H1 (cell line): ENCODE measurements at regions not wholly inside any gene's neighbourhood (a gene's known extent, or its start where the extent isn't known, plus 50 kb on each side); places are given as distances from the start of the nearest gene placed in this dataset.

Source experiments
- CTCF ChIA-PET: fragments of 300-600 bp; sonication (Branson Sonifier 250); formaldehyde crosslinking; loops from one replicate; lab custom pipeline; 2021; ENCODE audit not compliant: partially characterized antibody; lab: Charles Lee
- POLR2A ChIA-PET: fragments of 300-600 bp; sonication (Branson Sonifier 250); formaldehyde crosslinking; loops from one replicate; lab custom pipeline; 2021; ENCODE audit warnings: inconsistent platforms; ENCODE audit not compliant: partially characterized antibody; lab: Charles Lee
- DNase-seq, 2 experiments: peaks; one replicate each; pipeline versions ENCODE4 v3.0.0 to v3.0.0-alpha.2; 2010 to 2022; ENCODE audit warnings: low spot score in 2 of 2, low read depth in 1 of 2, mixed read lengths in 1 of 2
- FAIRE-seq: peaks from 2 replicates; lab custom pipeline; 2011; peaks lifted over from hg19 to GRCh38; lab: Jason Lieb, UNC
- H2AFZ ChIP-seq: 2 replicates; pipeline ENCODE4 v1.8.1; 2012; ENCODE audit warnings: low read length, inconsistent platforms
- H2AK5ac ChIP-seq: 2 replicates; pipeline ENCODE4 v1.6.1; 2013; ENCODE audit warnings: low read depth, low read length
- H2BK120ac ChIP-seq: replicated peaks from 2 replicates; pipeline ENCODE3; 2013; ENCODE audit warnings: low read depth, low read length, inconsistent platforms
- H2BK12ac ChIP-seq: 2 replicates; pipeline ENCODE4 v1.6.1; 2013; ENCODE audit warnings: low read depth, low read length
- H2BK15ac ChIP-seq: 2 replicates; pipeline ENCODE4 v1.6.1; 2013; ENCODE audit warnings: low read length
- H2BK20ac ChIP-seq: 2 replicates; pipeline ENCODE4 v1.6.1; 2013; ENCODE audit warnings: low read length
- H2BK5ac ChIP-seq: 2 replicates; pipeline ENCODE4 v1.6.1; 2013; ENCODE audit warnings: low read depth, low read length
- H3K14ac ChIP-seq: 2 replicates; pipeline ENCODE4 v1.6.1; 2013; ENCODE audit warnings: inconsistent platforms; ENCODE audit not compliant: insufficient read length
- H3K18ac ChIP-seq: 2 replicates; pipeline ENCODE4 v1.6.1; 2013; ENCODE audit warnings: low read length; ENCODE audit errors: extremely low read depth
- H3K23ac ChIP-seq: 2 replicates; pipeline ENCODE4 v1.6.1; 2013; ENCODE audit warnings: inconsistent platforms; ENCODE audit not compliant: insufficient read length
- H3K23me2 ChIP-seq: 2 replicates; pipeline ENCODE4 v1.6.1; 2013; ENCODE audit warnings: low read depth, low read length
- H3K27ac ChIP-seq: 2 replicates; pipeline ENCODE4 v1.6.1; 2011; ENCODE audit warnings: low read depth, low read length, inconsistent platforms
- H3K27me3 ChIP-seq, 4 experiments: replicated peaks in 1 of 4; 1 replicate in 1 of 4; 2 replicates in 3 of 4; pipeline versions ENCODE4 v1.6.1 to v1.8.1; 2011 to 2013; ENCODE audit warnings: low read length in 3 of 4, mild to moderate bottlenecking in 3 of 4, inconsistent platforms in 2 of 4, mixed read lengths in 2 of 4, moderate library complexity in 1 of 4; ENCODE audit not compliant: control insufficient read depth in 3 of 4, insufficient read depth in 3 of 4; ENCODE audit errors: extremely low read depth in 1 of 4
- H3K36me3 ChIP-seq, 4 experiments: 2 replicates each; pipeline versions ENCODE4 v1.6.1 to v1.8.1; 2011 to 2013; ENCODE audit warnings: mild to moderate bottlenecking in 4 of 4, low read length in 3 of 4, moderate library complexity in 2 of 4, control low read depth in 1 of 4, inconsistent platforms in 1 of 4; ENCODE audit not compliant: insufficient read depth in 4 of 4, control insufficient read depth in 2 of 4
- H3K4ac ChIP-seq: replicated peaks from 2 replicates; pipeline ENCODE3; 2013; ENCODE audit warnings: low read length, low read depth, mixed read lengths, inconsistent platforms; ENCODE audit not compliant: insufficient read length
- H3K4me1 ChIP-seq, 4 experiments: replicated peaks in 1 of 4; 1 replicate in 1 of 4; 2 replicates in 3 of 4; pipeline versions ENCODE4 v1.6.1 to v1.8.1; 2011 to 2013; ENCODE audit warnings: low read length in 3 of 4, inconsistent platforms in 2 of 4, mixed read lengths in 1 of 4; ENCODE audit not compliant: insufficient read depth in 4 of 4, control insufficient read depth in 3 of 4
- H3K4me2 ChIP-seq, 2 experiments: 2 replicates each; pipeline versions ENCODE4 v1.6.1 to v1.8.1; 2011 to 2013; ENCODE audit warnings: low read depth in 2 of 2, low read length in 2 of 2, control low read depth in 1 of 2, inconsistent platforms in 1 of 2, mild to moderate bottlenecking in 1 of 2; ENCODE audit not compliant: insufficient read depth in 1 of 2
- H3K4me3 ChIP-seq, 4 experiments: fragments of 200-600, 300-600 bp in 1 of 4; sonication (generic), shearing (Covaris generic), sonication (Bioruptor Twin) in 1 of 4; 2 replicates each; pipeline versions ENCODE4 v1.5.1 to v1.8.1; 2011 to 2016; ENCODE audit warnings: low read length in 4 of 4, low read depth in 3 of 4, control low read depth in 2 of 4, inconsistent platforms in 2 of 4, mild to moderate bottlenecking in 2 of 4, mixed read lengths in 1 of 4, moderate library complexity in 1 of 4; ENCODE audit not compliant: insufficient read depth in 2 of 4; ENCODE audit errors: extremely low read depth in 1 of 4
- H3K56ac ChIP-seq: replicated peaks from 2 replicates; pipeline ENCODE3; 2013; ENCODE audit warnings: low read depth, mild to moderate bottlenecking, mixed read lengths, low read length, inconsistent platforms; ENCODE audit not compliant: insufficient read length
- H3K79me1 ChIP-seq: 2 replicates; pipeline ENCODE4 v1.6.1; 2013; ENCODE audit warnings: low read depth, low read length, control low read depth
- H3K79me2 ChIP-seq, 2 experiments: 2 replicates each; pipeline versions ENCODE4 v1.6.1 to v1.8.1; 2012 to 2013; ENCODE audit warnings: low read length in 2 of 2, mild to moderate bottlenecking in 2 of 2, inconsistent platforms in 1 of 2; ENCODE audit not compliant: insufficient read depth in 2 of 2, control insufficient read depth in 1 of 2
- H3K9ac ChIP-seq, 4 experiments: replicated peaks in 1 of 4; 1 replicate in 1 of 4; 2 replicates in 3 of 4; pipeline versions ENCODE4 v1.6.1 to v1.8.1; 2011 to 2013; ENCODE audit warnings: low read depth in 3 of 4, low read length in 3 of 4, control low read depth in 2 of 4, mild to moderate bottlenecking in 2 of 4, moderate library complexity in 2 of 4, inconsistent platforms in 1 of 4; ENCODE audit errors: extremely low read depth in 1 of 4
- H3K9me3 ChIP-seq, 2 experiments: 2 replicates each; pipeline versions ENCODE4 v1.6.1 to v1.8.1; 2012 to 2013; ENCODE audit warnings: mild to moderate bottlenecking in 2 of 2, moderate library complexity in 2 of 2, control low read depth in 1 of 2, inconsistent platforms in 1 of 2, low read depth in 1 of 2, low read length in 1 of 2, mixed read lengths in 1 of 2; ENCODE audit not compliant: insufficient read depth in 2 of 2
- H4K20me1 ChIP-seq, 2 experiments: replicated peaks in 1 of 2; 2 replicates each; pipeline versions ENCODE3 to v1.8.1; 2011 to 2013; ENCODE audit warnings: inconsistent platforms in 2 of 2, low read length in 2 of 2, mild to moderate bottlenecking in 1 of 2; ENCODE audit not compliant: insufficient read depth in 2 of 2, control insufficient read depth in 1 of 2
- H4K5ac ChIP-seq: 2 replicates; pipeline ENCODE4 v1.6.1; 2013; ENCODE audit warnings: low read length, low read depth, mixed read lengths, inconsistent platforms; ENCODE audit not compliant: insufficient read length
- H4K8ac ChIP-seq: 2 replicates; pipeline ENCODE4 v1.8.0; 2013; ENCODE audit warnings: mild to moderate bottlenecking, moderate library complexity, low read length, inconsistent platforms; ENCODE audit not compliant: insufficient read depth; ENCODE audit errors: extremely low read depth
- H4K91ac ChIP-seq: replicated peaks from 2 replicates; pipeline ENCODE3; 2013; ENCODE audit warnings: low read length, mixed read lengths, inconsistent platforms; ENCODE audit not compliant: insufficient read length
- ATF3 ChIP-seq: IDR thresholded peaks from 2 replicates; pipeline ENCODE4 v1.6.1; 2011; ENCODE audit warnings: low read depth, mild to moderate bottlenecking, low read length; ENCODE audit not compliant: insufficient read depth
- CBX5 ChIP-seq: fragments of 300-800, 300-1000 bp; sonication (generic); IDR thresholded peaks from 2 replicates; pipeline ENCODE4 v1.7.1; 2016; ENCODE audit warnings: antibody characterized with exemption, low read length, low read depth
- JUND ChIP-seq: IDR thresholded peaks from 2 replicates; pipeline ENCODE4 v1.6.1; 2011; ENCODE audit warnings: mild to moderate bottlenecking, improper control_type of control experiment, low read length
- PHF8 ChIP-seq: fragments of 200-600 bp; sonication (generic); conservative IDR thresholded peaks from 2 replicates; pipeline ENCODE4 v1.7.1; 2012; ENCODE audit warnings: low read depth, mild to moderate bottlenecking, inconsistent platforms, low read length, moderate library complexity
- SP1 ChIP-seq: IDR thresholded peaks from 2 replicates; pipeline ENCODE4 v1.6.1; 2011; ENCODE audit warnings: low read depth, low read length
- SP4 ChIP-seq: IDR thresholded peaks from 2 replicates; pipeline ENCODE4 v1.6.1; 2012; ENCODE audit warnings: low read length, inconsistent platforms
- SRF ChIP-seq: IDR thresholded peaks from 2 replicates; pipeline ENCODE4 v1.6.1; 2011; ENCODE audit warnings: mild to moderate bottlenecking, low read depth, low read length, moderate library complexity
- TAF1 ChIP-seq: IDR thresholded peaks from 2 replicates; pipeline ENCODE4 v1.6.1; 2011; ENCODE audit warnings: mild to moderate bottlenecking, low read depth, low read length
- WGBS, 2 experiments: shearing (Covaris generic) in 1 of 2; methylation state at CpG; one replicate each; pipeline versions ENCODE4 v1.1.6 to v1.1.7; 2013 to 2015; ENCODE audit warnings: low lambda C conversion rate in 2 of 2, mixed read lengths in 2 of 2, inconsistent platforms in 1 of 2, low coverage in 1 of 2, missing lambda C conversion rate in 1 of 2; ENCODE audit not compliant: insufficient replicate concordance in 2 of 2, insufficient coverage in 1 of 2, insufficient read length in 1 of 2; ENCODE audit errors: extremely low coverage in 1 of 2, missing lambda C conversion rate in 1 of 2; 5-methylcytosine and 5-hydroxymethylcytosine counted together

GRCh38 chr3:1632128-1632527 lies 466.5 kb upstream of the CNTN4 start:
- Histone ChIP-seq H2BK12ac (no peak overlapping the region), H3K27me3 (no peaks in the 10 kb centered on the region), H2BK20ac (no peak overlapping the region), H3K4ac (no peak overlapping the region), H3K14ac (no peak overlapping the region), H4K20me1 (no peaks in the 10 kb centered on the region), H3K9ac (no peak overlapping the region), H3K4me2 (no peak overlapping the region), H3K4me1 (no peaks in the 10 kb centered on the region), H3K9me3 (no peaks in the 10 kb centered on the region), H3K18ac (no peak overlapping the region), H4K5ac (no peak overlapping the region), H3K27ac (no peak overlapping the region), H2AK5ac (no peak overlapping the region), H3K23me2 (no peaks in the 10 kb centered on the region), H3K23ac (no peak overlapping the region), H2BK15ac (no peak overlapping the region), H2BK120ac (no peak overlapping the region)
- no peak for DNase-seq
- 90% methylated on average over 7 of the region's 7 CpGs; no CpG with 5 or more reads in 1 of the 2 experiments for WGBS, 2 experiments
- POLR2A ChIA-PET: no interaction called here
- TF ChIP-seq TAF1 (no peak), SP4 (no peak), ATF3 (no peak), SP1 (no peak), PHF8 (no peak), SRF (no peak), JUND (no peak), CBX5 (no peak)
- TF ChIP-seq, all 59 proteins: peak for 0
- Histone ChIP-seq H4K8ac (no peak overlapping the region), H3K79me2 (no peaks in the 10 kb centered on the region), H2BK5ac (no peak overlapping the region), H3K56ac (no peak overlapping the region), H4K91ac (no peak overlapping the region), H3K4me3 (no peak overlapping the region), H3K36me3 (no peaks in the 10 kb centered on the region), H2AFZ (no peak overlapping the region), H3K79me1 (no peaks in the 10 kb centered on the region)
- no peak for FAIRE-seq
- CTCF ChIA-PET: interaction anchor here (0.8 kb wide), 1 partner anchor 12 kb away, joined by 3 read pairs; no protein-coding TSS in a partner anchor
